GM19328 (cell line): ENCODE measurements at regions not wholly inside any gene's neighbourhood (a gene's known extent, or its start where the extent isn't known, plus 50 kb on each side); places are given as distances from the start of the nearest gene placed in this dataset.
"Not testable (repeated sequence)": the region's sequence is repeated elsewhere in the genome, so short reads cannot be mapped to it uniquely, and the experiment has no call there.

Experiments used
- ATAC-seq: cut with Tn5 transposase; IDR thresholded peaks from one replicate; pipeline ENCODE4 v1.9.1; 2021; ENCODE audit warnings: mild to moderate bottlenecking, moderate library complexity; ENCODE audit not compliant: unreplicated experiment

- no peak for ATAC-seq
These were observed 133.8 kb upstream of the TBX3 start for GRCh38 chr12:114817571-114818425.

- no peak for ATAC-seq
These were observed 131.2 kb upstream of the TBX3 start for GRCh38 chr12:114815026-114815795.

- no peak for ATAC-seq
These were observed 129.1 kb upstream of the TBX3 start for GRCh38 chr12:114812858-114813761.

GRCh38 chr12:114812384-114812783, 128.4 kb upstream of the TBX3 start:
- no peak for ATAC-seq

- ATAC-seq = no peak
These were observed 125.1 kb upstream of the TBX3 start for GRCh38 chr12:114809097-114809496.

- not testable (repeated sequence) for ATAC-seq
These were observed 117.4 kb upstream of the TBX3 start for GRCh38 chr12:114801381-114801780.

- ATAC-seq = not testable (repeated sequence)
These were observed 116.6 kb upstream of the TBX3 start for GRCh38 chr12:114800566-114800965.

GRCh38 chr12:114799574-114800487, 115.9 kb upstream of the TBX3 start:
- ATAC-seq = no peak

- ATAC-seq = no peak
These were observed 110.1 kb upstream of the TBX3 start for GRCh38 chr12:114794049-114794558.

GRCh38 chr12:114790276-114790675, 106.3 kb upstream of the TBX3 start:
- no peak for ATAC-seq

- ATAC-seq = no peak
These were observed 105.8 kb upstream of the TBX3 start for GRCh38 chr12:114789821-114790220.

GRCh38 chr12:114789276-114789675, 105.3 kb upstream of the TBX3 start:
- ATAC-seq = no peak

- ATAC-seq = no peak
These were observed 100.6 kb upstream of the TBX3 start for GRCh38 chr12:114784526-114784925.

GRCh38 chr12:114783089-114783618, 99.2 kb upstream of the TBX3 start:
- ATAC-seq = no peak

- no peak for ATAC-seq
These were observed 96.9 kb upstream of the TBX3 start for GRCh38 chr12:114780746-114781399.

GRCh38 chr12:114779647-114780046, 95.7 kb upstream of the TBX3 start:
- no peak for ATAC-seq

GRCh38 chr12:114779186-114779585, 95.2 kb upstream of the TBX3 start:
- ATAC-seq = no peak

GRCh38 chr12:114776731-114777442, 92.9 kb upstream of the TBX3 start:
- no peak for ATAC-seq
